ENCODE measurements at regions not wholly inside any gene's neighbourhood (a gene's known extent, or its start where the extent isn't known, plus 50 kb on each side); places are given as distances from the start of the nearest gene placed in this dataset.

GRCh38 chr13:39960191-39960590 lies 304.7 kb downstream of the COG6 start:
- DNase-seq (ENCODE audit: low read depth) (no peak), FAIRE-seq (no peak)
- no peak overlapping the region for H3K4me3 ChIP-seq (ENCODE audit: low read depth, low read length)
- TF ChIP-seq CTCF (IDR thresholded peaks at IDR 0.05; ENCODE audit: insufficient read depth, low read length, severe bottlenecking), result no peak
- H3K36me3 ChIP-seq (ENCODE audit: control insufficient read depth, insufficient read depth, low read length), result no peaks in the 10 kb centered on the region
- H3K27me3 ChIP-seq (ENCODE audit: control insufficient read depth, insufficient read depth, low read length), result no peaks in the 10 kb centered on the region

DNA sequence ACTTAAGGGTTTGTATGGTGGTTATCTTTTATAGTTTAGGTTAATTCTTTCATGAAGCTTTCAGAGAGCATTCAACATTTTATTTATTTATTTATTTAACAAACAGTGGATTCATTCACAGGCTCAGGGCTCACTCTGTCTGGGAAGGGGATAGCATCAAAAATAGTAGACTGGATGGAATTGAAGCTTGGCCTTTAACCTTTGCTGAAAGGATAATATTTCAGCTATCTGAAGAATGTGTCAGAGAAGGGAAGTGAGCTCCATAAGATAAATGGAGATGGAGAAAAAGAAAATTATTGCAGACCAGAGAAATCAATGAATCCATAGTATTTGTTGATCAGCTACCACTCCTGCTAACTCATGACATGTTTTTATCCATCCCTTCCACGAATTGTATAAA lies 305.6 kb downstream of the COG6 start:
- no peaks in the 10 kb centered on the region for H3K36me3 ChIP-seq (ENCODE audit: control insufficient read depth, insufficient read depth, low read length)
- DNase-seq (ENCODE audit: low read depth) (no peak), FAIRE-seq (no peak)
- no peak overlapping the region for H3K4me3 ChIP-seq (ENCODE audit: low read depth, low read length)
- no peaks in the 10 kb centered on the region for H3K27me3 ChIP-seq (ENCODE audit: control insufficient read depth, insufficient read depth, low read length)
- TF ChIP-seq CTCF (IDR thresholded peaks at IDR 0.05; ENCODE audit: insufficient read depth, low read length, severe bottlenecking), result no peak

GRCh38 chr13:39963612-39964011 lies 308.1 kb downstream of the COG6 start:
- DNase-seq (ENCODE audit: low read depth), result no peak
- FAIRE-seq, result no peak
- TF ChIP-seq CTCF (IDR thresholded peaks at IDR 0.05; ENCODE audit: insufficient read depth, low read length, severe bottlenecking), result no peak
- H3K36me3 ChIP-seq (ENCODE audit: control insufficient read depth, insufficient read depth, low read length), result no peaks in the 10 kb centered on the region
- no peaks in the 10 kb centered on the region for H3K27me3 ChIP-seq (ENCODE audit: control insufficient read depth, insufficient read depth, low read length)
- H3K4me3 ChIP-seq (ENCODE audit: low read depth, low read length), result no peak overlapping the region

GRCh38 chr13:39965309-39965708 lies 309.8 kb downstream of the COG6 start:
- DNase-seq (ENCODE audit: low read depth) (no peak), FAIRE-seq (no peak)
- Histone ChIP-seq H3K4me3 (ENCODE audit: low read depth, low read length) (no peak overlapping the region), H3K27me3 (ENCODE audit: control insufficient read depth, insufficient read depth, low read length) (no peaks in the 10 kb centered on the region), H3K36me3 (ENCODE audit: control insufficient read depth, insufficient read depth, low read length) (no peaks in the 10 kb centered on the region)
- TF ChIP-seq CTCF (IDR thresholded peaks at IDR 0.05; ENCODE audit: insufficient read depth, low read length, severe bottlenecking), result no peak

GRCh38 chr13:39967199-39967959 lies 311.9 kb downstream of the COG6 start:
- FAIRE-seq, result no peak
- DNase-seq (ENCODE audit: low read depth), result peak; percentile 59
- no peak overlapping the region for H3K4me3 ChIP-seq (ENCODE audit: low read depth, low read length)
- H3K27me3 ChIP-seq (ENCODE audit: control insufficient read depth, insufficient read depth, low read length), result no peaks in the 10 kb centered on the region
- no peaks in the 10 kb centered on the region for H3K36me3 ChIP-seq (ENCODE audit: control insufficient read depth, insufficient read depth, low read length)
- no peak for TF ChIP-seq CTCF (IDR thresholded peaks at IDR 0.05; ENCODE audit: insufficient read depth, low read length, severe bottlenecking)

Data from bronchial epithelial cell (primary cell).